Testis (tissue), 2 donors: ENCODE measurements at regions not wholly inside any gene's neighbourhood (a gene's known extent, or its start where the extent isn't known, plus 50 kb on each side); places are given as distances from the start of the nearest gene placed in this dataset.

Experiments used
- DNase-seq: peaks from one replicate; pipeline ENCODE4 v3.0.0-alpha.2; 2019
- H3K27ac ChIP-seq, 2 donors: fragments of 200-600 bp; sonication (generic); one replicate each; pipeline ENCODE4 v1.5.1; 2019
- H3K27me3 ChIP-seq: fragments of 200-600 bp; sonication (generic); one replicate; pipeline ENCODE4 v1.5.1; 2019
- H3K36me3 ChIP-seq: fragments of 200-600 bp; sonication (generic); one replicate; pipeline ENCODE4 v1.5.1; 2017; ENCODE audit warnings: low read depth; ENCODE audit errors: missing control alignments
- H3K4me1 ChIP-seq: fragments of 200-600 bp; sonication (generic); one replicate; pipeline ENCODE4 v1.5.1; 2019
- H3K4me3 ChIP-seq, 2 donors: fragments of 200-600 bp; sonication (generic); one replicate each; pipeline ENCODE4 v1.5.1; 2017 to 2019
- H3K9me3 ChIP-seq: fragments of 200-600 bp; sonication (generic); one replicate; pipeline ENCODE4 v1.5.1; 2017
- CTCF ChIP-seq, 3 experiments: fragments of 450-650 bp in 2 of 3; fragments of 200-600 bp in 1 of 3; sonication (generic) in 1 of 3; IDR thresholded peaks; one replicate each; pipeline ENCODE4 v1.5.1; 2016 to 2019; ENCODE audit warnings: antibody characterized with exemption in 3 of 3, mild to moderate bottlenecking in 2 of 3, moderate library complexity in 1 of 3
- POLR2A ChIP-seq: fragments of 450-650 bp; IDR thresholded peaks from one replicate; pipeline ENCODE4 v1.6.1; 2017; ENCODE audit warnings: antibody characterized with exemption, mild to moderate bottlenecking, moderate library complexity
- WGBS, 2 donors: methylation state at CpG; one replicate each; pipeline ENCODE4 v1.1.5; 2018; 5-methylcytosine and 5-hydroxymethylcytosine counted together
- intact Hi-C: fragments of 100-400 bp; cut with DNase I; formaldehyde crosslinking; loops from one replicate; pipeline ENCODE4 v1.15.1; 2023; ENCODE audit warnings: low total_unique reads

GRCh38 chr15:77744398-77744797 lies 111.7 kb upstream of the LINGO1 start:
- H3K27me3 ChIP-seq: no peaks in the 10 kb centered on the region
- no peaks in the 10 kb centered on the region for H3K36me3 ChIP-seq
- H3K4me1 ChIP-seq: no peaks in the 10 kb centered on the region
- WGBS, 2 donors: 88 to 92% methylated on average over 6 of the region's 6 CpGs
- no peak overlapping the region for H3K27ac ChIP-seq
- TF ChIP-seq CTCF (IDR thresholded peaks at IDR 0.05) (no peak), POLR2A (no peak)
- DNase-seq: no peak
- H3K9me3 ChIP-seq: no peaks in the 10 kb centered on the region
- H3K4me3 ChIP-seq: no peak overlapping the region
- intact Hi-C loops: no loop called here

- 63% methylated on average over 4 of the region's 4 CpGs for WGBS, 2 donors
- H3K36me3 ChIP-seq: no peaks in the 10 kb centered on the region
- H3K4me1 ChIP-seq: no peaks in the 10 kb centered on the region
- H3K27ac ChIP-seq: no peak overlapping the region
- no peaks in the 10 kb centered on the region for H3K9me3 ChIP-seq
- no peaks in the 10 kb centered on the region for H3K27me3 ChIP-seq
- no peak overlapping the region for H3K4me3 ChIP-seq
- intact Hi-C loops: no loop called here
- DNase-seq: no peak
- TF ChIP-seq POLR2A (no peak), CTCF (IDR thresholded peaks at IDR 0.05) (no peak)
Observed at GRCh38 chr15:77742570-77742969, 109.9 kb upstream of the LINGO1 start.

- H3K4me3 ChIP-seq: no peak overlapping the region
- WGBS, 2 donors: 90% methylated on average over 5 of the region's 5 CpGs; no CpG with 5 or more reads in 1 of the 2 donors
- no peaks in the 10 kb centered on the region for H3K9me3 ChIP-seq
- intact Hi-C loops: no loop called here
- H3K4me1 ChIP-seq: no peaks in the 10 kb centered on the region
- no peaks in the 10 kb centered on the region for H3K36me3 ChIP-seq
- no peak for DNase-seq
- no peak for TF ChIP-seq POLR2A
- TF ChIP-seq CTCF (IDR thresholded peaks at IDR 0.05): no peak
- no peak overlapping the region for H3K27ac ChIP-seq
- no peaks in the 10 kb centered on the region for H3K27me3 ChIP-seq
Observed at GRCh38 chr15:77742127-77742526, 109.4 kb upstream of the LINGO1 start.

DNA sequence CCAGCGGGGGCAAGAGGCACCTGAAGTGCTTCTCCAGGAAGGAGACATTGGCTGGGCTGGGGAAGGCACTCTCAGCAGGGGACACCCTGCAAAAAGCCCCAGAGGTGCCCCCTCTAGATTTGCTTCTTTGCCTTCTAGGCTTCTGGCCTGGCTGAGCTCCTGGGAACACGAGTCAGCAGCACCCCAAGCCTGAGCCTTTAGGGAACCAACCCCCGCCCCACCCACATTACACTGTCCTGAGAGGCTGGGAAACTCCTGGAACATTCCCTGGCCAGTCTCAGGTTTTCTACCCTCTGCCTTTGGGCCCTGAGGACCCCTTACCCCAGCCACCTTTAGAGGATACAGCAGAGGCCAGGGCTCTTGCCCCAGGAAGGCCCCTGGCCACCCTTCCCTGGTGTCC lies 108.4 kb upstream of the LINGO1 start:
- Histone ChIP-seq H3K27ac (no peak overlapping the region), H3K4me3 (no peak overlapping the region), H3K4me1 (no peaks in the 10 kb centered on the region), H3K27me3 (no peaks in the 10 kb centered on the region), H3K36me3 (no peaks in the 10 kb centered on the region), H3K9me3 (no peaks in the 10 kb centered on the region)
- DNase-seq: no peak
- intact Hi-C loops: no loop called here
- 95 to 100% methylated on average over 3 of the region's 3 CpGs for WGBS, 2 donors
- TF ChIP-seq POLR2A: no peak
- TF ChIP-seq CTCF (IDR thresholded peaks at IDR 0.05): no peak

GRCh38 chr15:77739591-77740378 lies 107.1 kb upstream of the LINGO1 start:
- intact Hi-C loops: no loop called here
- TF ChIP-seq CTCF (IDR thresholded peaks at IDR 0.05): no peak
- no peak for TF ChIP-seq POLR2A
- 67 to 82% methylated on average over 3 of the region's 4 CpGs for WGBS, 2 donors
- Histone ChIP-seq H3K9me3 (no peaks in the 10 kb centered on the region), H3K27ac (no peak overlapping the region), H3K4me3 (no peak overlapping the region), H3K27me3 (no peaks in the 10 kb centered on the region), H3K36me3 (no peaks in the 10 kb centered on the region), H3K4me1 (no peaks in the 10 kb centered on the region)
- DNase-seq: no peak
